Hematopoietic multipotent progenitor cell treated with erythropoietin and hydrocortisone succinate and interleukin-3 and kit ligand, for 4 days (in vitro differentiated cells): ENCODE measurements at regions not wholly inside any gene's neighbourhood (a gene's known extent, or its start where the extent isn't known, plus 50 kb on each side); places are given as distances from the start of the nearest gene placed in this dataset.

ENCODE experiments used
- DNase-seq: peaks from one replicate; pipeline ENCODE4 v3.0.0-alpha.2; 2015

DNA sequence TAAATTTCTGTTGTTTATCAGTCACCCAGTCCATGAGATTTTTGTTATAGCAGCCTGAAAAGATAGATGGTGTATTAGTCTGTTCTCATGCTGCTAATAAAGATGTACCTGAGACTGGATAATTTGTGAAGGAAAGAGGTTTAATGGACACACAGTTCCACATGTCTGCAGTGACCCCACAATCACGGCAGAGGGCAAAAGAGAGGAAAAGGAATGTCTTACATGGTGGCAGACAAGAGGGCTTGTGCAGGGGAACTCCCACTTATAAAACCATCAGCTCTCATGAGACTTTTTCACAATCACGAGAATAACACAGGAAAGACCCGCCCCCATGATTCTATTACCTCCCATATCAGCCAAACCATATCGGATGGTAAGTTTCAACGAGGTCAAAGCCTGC lies 309.2 kb downstream of the LIG4 start:
- DNase-seq = no peak

DNA sequence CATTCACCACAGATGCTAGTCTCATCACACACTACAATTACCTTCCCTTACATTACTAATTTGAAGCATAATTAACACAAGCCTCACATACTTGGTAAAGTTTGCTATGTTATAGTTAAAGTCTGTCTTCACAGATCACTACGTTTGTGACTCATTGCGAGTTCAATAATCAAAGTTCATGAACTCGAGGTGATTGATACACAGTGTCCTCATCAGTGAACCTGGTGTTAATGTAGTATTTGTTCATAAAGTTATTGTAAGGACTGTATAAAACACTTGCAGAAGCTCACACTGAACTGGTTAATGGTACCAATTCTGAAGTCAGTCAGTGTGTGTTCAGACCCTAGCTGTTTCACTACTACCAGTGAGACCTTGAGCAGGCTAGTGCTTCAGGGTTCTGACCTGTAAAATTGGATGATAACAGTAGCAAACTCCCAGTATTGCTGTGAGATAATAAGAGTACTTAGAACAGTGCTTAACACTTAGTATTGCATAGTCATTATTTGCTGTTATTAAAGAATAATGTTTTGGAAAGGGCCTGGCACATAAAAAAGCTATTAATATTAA lies 313.3 kb downstream of the LIG4 start:
- DNase-seq = no peak

DNA sequence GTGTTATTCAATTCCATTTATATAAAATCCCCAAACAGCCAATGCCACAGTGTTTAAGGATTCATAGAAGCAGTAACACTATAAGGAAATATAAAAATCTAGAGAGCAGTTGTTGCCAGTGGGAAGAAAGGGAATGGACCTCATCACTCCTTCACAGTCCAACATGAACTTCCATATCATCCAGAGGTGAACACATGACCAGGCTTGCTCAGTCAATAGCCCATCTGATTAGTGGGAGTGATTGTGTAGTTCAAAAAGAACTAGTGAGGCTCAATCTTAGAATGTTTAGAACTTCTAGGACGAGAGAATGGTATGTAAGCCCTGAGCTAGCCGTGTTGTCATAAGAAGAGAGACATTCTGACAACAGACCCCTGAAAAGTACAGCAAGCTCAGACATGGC lies 314.1 kb downstream of the LIG4 start:
- DNase-seq = no peak

DNA sequence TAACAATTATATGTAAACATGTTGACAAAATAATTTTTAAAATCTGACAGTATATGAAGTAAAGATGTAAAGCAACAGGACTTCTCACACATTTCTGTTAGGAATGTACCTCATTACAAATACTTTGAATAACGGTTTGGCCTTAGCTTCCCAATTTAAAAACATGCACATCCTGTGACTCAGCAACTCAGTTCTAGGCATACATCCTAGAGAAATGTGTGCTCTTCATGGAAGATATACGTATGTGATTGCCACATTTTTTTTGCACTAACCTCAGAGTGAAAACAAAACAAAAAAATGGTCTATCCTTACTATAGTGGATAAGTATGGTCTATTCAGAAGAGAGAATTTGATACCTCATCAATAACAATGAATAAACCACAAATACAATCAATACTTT lies 314.6 kb downstream of the LIG4 start:
- no peak for DNase-seq

DNA sequence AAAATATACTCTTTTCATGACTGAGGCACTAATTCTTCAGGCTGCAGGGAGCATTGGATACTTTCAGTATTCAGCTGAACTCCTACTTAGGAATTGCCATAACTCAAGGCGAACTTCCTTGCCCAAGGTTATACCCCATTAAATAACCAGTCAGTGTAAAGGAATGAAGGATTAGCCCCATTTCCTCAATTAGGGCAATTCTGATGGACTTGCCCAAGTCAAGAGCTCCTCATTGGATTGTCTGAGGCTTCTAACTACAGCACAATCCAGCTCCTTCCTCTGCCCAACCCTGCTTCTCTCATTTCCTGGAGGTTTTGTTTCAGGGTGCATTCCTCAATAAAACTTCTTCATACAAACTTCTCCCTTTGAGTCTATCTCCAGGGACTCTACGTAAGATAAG lies 329.2 kb downstream of the LIG4 start:
- DNase-seq = no peak

DNA sequence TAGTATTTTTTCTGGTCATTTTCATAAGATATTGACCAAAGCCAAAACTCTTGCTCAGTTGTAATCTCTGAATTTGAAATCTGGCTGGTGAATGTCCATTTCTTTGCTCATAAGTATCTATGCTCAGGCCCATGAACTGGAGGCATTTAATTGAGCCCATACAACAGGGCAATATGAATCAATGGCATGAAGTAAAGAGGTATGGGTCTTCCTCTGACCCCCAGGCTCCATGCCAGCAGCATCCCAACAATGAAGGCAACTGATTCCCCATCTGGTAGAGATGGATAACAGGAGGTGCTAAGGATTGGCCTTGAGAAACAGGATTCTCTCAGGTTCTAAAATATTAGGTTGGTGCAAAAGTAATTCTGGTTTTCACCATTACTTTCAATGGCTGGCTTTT lies 330.8 kb downstream of the LIG4 start:
- DNase-seq = no peak

DNA sequence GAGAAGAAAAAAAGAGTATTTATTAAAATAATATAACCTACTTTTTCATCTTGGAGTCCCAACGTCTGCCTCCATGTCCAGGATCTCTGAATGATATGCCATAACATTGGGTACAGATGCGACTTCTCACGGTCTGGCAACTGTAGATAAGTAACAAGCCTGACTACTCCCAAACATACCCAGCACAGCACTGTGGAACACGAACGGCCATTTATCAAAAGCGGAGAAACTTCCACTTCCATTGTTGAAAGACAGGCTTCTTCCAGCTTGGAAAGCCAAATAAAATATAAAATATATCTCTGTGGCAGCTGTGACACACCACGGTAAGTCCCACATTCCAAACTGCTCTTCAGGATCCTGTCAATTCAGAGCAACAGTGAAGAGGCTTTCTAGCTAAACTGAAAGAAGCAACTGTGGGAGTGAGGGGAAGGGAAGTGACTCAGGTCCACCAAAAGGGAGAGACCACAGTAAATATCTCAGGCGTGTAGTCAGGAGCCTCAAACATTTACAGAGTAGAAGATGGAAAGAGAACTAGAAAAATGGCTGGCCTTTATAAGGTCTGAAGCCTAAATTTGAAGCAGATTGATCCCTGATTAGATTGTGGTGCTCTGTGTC lies 331.7 kb downstream of the LIG4 start:
- no peak for DNase-seq

DNA sequence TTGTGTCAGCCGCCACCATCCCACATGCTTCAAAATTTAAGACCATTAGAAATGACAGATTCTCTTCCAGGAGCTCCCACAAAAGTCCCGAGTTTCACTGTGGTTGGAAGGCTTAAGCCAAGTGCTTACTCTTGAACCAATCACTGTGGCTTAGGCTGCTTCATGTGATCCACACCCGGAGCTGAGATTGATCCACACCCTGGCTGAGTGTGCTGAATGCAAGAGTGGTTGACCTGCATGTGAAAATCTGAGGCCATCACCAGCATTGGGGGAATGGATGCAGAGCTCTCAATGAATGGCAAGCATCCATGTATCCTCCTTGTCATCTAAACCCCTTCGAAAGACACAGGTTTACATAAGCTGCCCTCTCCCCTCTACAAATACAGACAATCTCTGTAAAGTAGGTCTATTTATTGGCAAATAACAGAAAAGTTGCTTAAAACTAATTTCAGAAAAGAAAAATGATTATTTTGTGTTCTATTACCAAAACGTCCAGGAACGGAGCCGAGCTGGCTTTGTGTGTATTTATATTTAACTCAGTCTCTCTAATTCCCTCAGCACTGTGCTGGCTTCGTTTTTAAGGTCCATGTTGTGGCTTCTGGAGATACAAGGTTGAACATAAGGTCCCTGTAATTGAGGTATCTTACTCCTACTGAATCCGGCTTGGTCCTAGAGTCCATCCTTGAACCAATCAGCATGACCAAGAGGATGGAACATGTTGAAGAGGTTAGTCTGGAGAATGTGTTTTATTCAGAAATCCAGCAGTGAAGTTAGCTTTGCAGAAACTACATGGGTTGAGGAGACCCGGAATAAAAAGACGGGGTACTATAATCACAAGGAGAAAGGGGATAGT lies 332.4 kb downstream of the LIG4 start:
- no peak for DNase-seq

DNA sequence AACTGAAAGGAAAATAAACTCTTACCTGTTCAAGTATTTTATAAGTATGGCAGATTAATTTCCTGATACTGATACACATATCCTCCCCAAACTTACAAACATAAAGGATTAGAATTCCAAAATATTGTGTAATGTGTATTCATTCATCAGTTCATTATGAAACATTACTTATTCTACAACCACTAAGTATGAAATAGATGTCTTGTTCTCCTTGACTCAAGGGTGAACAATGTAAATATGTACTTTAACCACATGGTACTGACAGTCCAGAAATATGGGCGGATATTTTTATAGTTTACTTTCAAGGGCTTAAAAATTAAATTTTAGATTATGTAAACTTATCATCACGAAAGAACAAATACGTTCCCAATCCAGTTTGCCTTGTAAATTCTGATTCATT lies 334.0 kb downstream of the LIG4 start:
- DNase-seq = no peak

DNA sequence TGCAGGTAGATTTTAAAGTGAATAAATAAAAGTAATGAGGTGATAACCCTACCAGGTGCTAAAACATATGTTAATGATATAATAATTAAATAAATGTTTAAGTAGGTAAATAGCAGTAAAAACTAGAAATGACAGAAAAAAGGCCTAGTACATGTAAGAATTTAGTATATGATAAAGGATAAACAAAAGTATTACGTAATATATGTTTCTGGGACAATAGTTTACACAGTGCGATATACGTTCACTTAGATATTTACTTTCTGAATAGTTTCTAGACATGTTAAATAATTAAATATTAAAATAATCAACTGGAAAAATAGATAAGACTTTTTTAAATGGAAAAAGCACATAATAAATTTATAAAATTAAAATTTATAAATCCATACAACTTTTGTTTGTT lies 340.9 kb downstream of the LIG4 start:
- no peak for DNase-seq

DNA sequence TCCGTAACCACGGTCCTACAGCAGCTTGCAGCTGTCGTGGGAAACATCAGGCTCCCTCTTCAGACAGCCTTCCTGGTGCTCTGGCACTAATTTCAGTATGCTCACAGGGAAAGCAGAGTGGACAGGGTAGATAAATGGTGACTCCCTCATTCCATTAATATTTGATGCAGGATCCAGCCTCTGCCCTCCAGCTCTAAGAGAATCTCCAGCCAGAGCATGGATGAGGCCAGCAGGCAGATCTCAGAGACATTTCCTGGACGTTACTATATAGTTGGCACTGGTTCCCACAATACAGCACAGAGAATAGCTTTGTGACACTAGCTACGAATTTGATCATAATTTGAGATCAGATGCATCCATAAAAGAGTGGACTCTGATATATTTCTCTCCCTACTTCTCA lies 341.4 kb downstream of the LIG4 start:
- DNase-seq = no peak

DNA sequence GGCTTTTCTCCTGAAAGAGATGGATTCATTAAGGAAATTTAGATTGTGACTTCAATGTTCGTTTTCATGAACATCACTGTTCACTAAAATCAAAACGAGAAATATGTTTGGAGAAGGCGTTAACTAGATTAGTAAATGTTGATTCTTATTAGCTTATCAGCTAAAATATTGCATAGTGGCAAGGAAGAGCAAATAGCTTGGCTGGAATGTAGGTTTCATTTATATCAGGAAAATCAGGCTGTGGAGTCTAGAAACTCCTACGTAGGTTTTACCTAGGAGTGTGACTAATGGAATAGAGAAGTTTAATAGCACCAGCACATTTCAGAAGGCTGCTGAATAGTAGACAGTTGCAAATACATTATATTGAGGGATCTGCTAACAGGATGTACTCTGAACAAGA lies 344.9 kb downstream of the LIG4 start:
- no peak for DNase-seq

DNA sequence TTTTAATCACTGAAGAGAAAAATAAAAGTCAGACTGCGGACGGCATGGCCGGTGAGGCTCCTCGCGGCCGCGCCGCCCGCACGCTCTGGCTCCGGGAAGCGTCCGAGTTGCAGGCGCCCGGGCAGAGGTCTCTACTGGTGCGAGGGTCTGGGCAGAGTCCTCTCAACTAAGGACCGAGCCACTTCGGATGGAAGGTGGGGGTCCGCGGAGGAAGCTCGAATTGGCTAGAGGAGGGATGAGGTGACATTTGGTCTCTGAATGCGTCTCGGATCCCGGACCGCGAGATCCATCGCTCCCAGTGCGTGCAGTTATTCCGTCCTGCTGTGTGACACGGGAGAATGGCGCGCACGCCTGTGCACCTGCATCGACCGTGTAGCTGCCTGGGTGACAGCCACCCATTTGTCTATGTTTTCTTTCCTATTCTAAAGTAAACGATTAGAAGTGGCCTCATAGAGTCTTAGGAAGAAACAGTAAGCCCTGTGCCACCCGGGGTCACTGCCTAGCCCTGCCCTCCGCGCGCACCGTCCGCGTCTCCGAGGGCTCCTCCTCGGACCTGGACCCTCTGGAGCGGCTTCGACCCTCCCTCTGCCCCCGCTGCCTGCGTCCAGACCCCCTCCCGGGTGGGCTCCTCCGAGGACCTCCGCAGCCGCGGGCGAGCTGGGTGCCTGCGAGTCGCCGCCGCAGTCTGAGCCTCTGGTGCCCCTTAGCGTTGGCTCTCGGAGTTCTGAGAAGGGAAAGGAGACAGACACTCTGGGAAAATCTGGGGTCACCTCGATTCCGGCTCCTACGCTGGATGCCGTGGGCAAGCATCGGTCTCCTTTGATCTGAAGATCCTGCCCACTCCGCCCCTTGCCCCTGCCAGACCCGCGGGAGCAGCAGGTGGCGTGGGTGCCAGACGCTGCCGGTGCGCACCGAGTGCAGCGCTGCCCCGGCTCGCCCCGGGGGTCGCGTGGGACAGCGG lies 347.4 kb downstream of the LIG4 start:
- peak; percentile 28 for DNase-seq

DNA sequence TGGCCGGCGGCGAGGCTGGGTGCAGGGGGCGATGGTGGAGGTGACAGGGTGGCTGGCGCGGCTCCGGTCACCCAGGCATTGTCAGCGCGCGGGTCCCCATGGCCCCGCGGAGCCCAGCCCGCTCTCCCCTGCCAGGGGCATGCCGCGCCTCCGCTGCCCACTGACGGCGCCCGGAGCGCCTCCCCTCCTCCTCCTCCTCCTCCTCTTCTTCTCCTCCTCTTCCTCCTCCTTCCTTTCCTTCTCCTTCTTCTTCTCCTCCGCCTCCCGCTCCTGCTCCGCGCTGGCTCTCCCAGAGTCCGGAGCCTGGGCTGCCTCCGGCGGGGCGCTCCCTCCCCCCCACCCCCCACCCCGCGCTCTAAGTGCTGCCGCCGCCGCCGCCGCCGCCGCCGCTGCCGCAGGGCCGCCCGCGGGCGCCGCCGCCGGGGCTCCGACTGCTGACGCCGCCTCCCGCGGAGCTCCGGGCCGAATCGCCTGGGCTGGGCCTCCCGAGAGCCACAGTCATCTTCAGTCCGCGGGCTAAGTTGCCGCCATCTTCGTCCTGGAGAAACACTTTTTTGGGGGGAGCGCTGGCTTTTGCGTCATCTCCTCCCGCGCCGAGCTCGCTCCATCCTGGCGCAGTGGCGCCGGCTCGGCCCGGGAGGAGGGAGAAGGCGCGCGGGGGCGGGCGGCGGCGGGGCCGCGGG lies 348.3 kb downstream of the LIG4 start:
- DNase-seq = peak; percentile 17

DNA sequence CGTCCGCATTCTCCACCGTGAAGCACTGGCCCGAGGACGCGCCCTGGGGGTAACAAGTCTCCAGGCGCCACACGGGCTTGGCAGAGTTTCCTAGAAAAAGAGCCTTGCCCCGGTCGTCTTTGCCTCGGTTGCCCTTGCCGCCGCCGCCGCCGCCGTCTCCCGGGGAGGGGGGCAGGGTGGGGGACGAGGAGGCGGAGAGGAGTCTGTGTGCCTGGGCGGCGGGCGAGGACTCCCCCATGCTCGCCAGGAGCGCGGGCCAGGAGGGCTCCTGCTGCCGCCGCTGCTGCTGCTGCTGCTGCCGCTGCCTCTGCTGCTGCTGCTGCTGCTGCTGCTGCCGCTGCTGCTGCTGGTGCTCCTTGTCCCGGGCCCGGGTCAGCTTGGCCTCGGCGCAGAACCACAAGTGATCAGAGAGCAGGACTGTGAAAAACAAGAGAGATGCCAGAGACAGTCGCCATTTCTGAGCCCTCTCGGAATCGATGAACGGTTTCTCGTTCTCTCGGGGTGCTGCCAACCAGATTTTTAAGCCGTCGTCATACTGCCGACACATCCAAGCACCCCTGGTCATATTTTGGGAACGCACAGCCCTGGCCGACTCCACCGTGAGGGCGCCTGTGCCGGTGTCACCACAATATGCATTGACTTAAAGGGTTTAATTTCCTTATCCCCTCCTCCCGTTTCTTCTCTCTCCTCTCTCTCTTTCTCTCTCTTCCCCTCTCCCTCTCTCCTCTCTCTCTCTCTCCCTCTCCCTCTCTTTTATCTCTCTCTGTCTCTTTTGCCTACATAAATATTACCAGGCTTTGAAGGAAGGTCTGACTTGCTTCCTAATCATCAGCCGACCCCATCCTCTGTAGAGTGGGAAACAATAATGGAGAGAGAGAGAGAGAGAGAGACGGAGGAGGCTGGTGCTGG lies 349.1 kb downstream of the LIG4 start:
- no peak for DNase-seq

DNA sequence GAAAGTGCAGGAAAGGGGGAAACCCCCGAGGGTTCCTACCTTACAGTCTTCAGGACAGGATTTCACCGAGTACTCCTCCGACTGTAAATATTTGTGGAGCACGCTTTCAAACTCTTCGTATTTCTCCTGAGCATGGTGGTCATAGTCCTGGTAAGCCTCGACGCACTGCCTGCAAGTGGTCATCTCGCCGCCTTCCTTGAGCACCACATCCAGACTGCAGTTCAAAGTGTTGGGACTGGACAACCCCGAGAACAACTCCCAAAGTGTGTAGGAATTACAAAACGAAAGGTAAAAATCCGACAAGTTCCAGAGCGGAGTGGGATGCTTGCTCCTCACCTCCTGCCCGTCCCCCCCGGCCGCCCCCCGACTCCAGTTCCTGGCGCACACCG lies 349.7 kb downstream of the LIG4 start:
- no peak for DNase-seq

DNA sequence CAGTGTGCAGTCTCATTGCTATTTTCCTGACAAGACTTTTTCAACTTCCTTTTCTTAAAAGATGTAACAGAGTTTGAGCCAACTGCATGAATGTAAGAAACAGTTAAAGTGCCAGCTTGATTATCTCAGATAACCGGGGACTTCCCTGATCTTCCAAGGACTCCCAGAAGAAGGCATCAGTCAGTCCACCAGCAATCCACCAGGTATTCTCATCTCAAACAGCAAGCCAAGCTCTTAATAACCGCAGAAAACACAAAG lies 350.1 kb downstream of the LIG4 start:
- no peak for DNase-seq

DNA sequence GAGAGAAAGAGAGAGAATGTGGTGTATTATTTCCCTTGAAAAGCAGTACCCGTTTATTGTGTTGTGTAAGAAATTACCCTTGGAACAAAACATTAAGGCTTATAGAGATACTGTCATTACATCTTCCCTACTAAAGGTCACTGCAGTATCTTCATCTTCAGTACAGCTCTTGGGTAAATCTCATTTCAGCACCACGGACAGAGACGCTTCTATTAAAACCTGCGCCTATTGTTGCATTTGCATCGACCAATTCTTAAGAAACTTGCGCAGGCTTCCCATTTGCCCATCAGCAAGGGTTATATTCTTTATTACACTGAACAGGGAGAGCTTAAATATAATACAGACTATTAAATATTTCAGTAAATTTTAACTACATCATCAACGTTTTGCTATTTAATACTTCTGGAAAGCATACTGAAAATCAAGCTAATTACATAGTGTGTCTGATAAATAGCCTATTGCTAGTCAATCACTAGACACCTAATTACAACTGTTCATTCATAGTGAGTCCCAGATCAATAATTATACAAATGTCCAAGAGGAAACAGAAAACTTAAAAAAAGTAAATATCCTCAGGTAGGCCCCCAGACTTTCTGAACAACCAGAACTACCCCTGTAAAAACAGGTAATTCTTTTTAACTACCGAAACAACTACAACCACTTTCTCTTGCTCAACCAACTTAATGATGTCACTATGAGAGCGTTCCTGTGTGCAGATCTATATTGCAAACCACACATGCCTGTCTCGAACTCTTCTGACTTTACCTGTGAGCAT lies 350.6 kb downstream of the LIG4 start:
- DNase-seq = peak; percentile 77

DNA sequence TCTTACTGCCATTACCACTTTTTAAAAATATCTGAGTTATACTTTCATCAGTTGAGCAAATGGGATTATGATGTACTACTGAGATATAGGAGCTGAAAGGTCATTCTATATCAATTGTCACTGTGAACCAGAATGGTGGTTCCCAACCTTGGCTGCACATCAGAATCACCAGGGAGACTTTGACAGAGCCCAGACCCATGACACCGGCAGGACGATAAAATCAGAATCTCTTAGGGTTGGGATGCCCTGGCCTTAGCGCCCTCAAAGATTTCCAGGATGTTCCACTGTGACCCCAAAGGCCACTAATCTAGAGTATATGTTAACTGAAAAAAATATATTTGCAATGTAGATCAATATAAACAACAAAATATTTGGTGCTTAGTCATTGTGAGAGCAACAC lies 355.1 kb downstream of the LIG4 start:
- DNase-seq = no peak

DNA sequence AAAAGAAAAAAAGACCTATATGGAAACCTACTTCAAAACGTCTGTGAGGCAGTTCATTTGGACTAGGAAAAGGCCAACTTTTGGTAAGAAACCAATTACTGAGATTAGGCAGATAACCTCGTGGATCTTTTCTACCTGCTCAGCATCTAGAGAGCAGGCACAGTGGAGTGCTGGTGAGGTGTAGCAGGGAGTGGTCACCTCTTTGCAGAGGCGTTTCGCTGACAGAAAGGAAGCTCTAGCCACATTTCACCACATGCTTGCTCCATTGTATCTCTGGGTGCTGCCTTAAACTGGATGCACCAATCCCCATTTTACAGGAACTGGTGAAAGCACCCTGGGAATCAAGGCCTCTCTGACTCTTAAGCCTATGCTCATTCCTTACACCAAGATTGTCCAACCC lies 360.5 kb downstream of the LIG4 start:
- DNase-seq = no peak

DNA sequence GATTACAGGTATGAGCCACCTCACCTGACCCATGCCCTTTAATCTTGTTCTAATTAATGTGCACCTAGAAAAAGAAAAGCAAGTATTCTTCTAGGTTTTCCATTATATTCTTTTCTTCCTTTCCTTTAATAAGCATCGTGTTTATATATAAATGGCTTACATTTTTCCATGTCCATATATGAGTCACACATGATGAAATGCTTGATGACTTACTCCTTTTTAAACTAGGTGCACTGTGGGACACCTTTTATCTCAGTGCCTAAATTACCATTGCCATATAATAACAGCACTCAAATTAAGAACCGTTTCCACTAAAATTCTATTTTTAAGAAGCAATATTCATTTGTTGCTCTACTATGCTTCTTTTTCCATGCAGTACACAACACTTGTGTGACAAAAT lies 363.3 kb downstream of the LIG4 start:
- no peak for DNase-seq
